ENCODE measurements at regions not wholly inside any gene's neighbourhood (a gene's known extent, or its start where the extent isn't known, plus 50 kb on each side); places are given as distances from the start of the nearest gene placed in this dataset.

- TF ChIP-seq, protein P1, sequence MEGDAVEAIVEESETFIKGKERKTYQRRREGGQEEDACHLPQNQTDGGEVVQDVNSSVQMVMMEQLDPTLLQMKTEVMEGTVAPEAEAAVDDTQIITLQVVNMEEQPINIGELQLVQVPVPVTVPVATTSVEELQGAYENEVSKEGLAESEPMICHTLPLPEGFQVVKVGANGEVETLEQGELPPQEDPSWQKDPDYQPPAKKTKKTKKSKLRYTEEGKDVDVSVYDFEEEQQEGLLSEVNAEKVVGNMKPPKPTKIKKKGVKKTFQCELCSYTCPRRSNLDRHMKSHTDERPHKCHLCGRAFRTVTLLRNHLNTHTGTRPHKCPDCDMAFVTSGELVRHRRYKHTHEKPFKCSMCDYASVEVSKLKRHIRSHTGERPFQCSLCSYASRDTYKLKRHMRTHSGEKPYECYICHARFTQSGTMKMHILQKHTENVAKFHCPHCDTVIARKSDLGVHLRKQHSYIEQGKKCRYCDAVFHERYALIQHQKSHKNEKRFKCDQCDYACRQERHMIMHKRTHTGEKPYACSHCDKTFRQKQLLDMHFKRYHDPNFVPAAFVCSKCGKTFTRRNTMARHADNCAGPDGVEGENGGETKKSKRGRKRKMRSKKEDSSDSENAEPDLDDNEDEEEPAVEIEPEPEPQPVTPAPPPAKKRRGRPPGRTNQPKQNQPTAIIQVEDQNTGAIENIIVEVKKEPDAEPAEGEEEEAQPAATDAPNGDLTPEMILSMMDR (IDR thresholded peaks at IDR 0.05; ENCODE audit: low read depth, low read length): no peak
- H3K9me3 ChIP-seq (ENCODE audit: severe bottlenecking): peaks cover 29% of the 10 kb centered on the region
- H3K36me3 ChIP-seq: no peaks in the 10 kb centered on the region
- H3K27ac ChIP-seq: no peak overlapping the region
- H3K27me3 ChIP-seq (ENCODE audit: insufficient read depth, low read depth, severe bottlenecking): no peaks in the 10 kb centered on the region
- no peak overlapping the region for H3K4me3 ChIP-seq (ENCODE audit: low read depth, low read length)
- no peak for DNase-seq
Observed at GRCh38 chr12:3409662-3410061, 81.3 kb upstream of the PRMT8 start.

GRCh38 chr12:3416159-3416558 is 74.8 kb upstream of the PRMT8 start:
- DNase-seq: no peak
- no peak overlapping the region for H3K27ac ChIP-seq
- TF ChIP-seq, protein P1 (IDR thresholded peaks at IDR 0.05; ENCODE audit: low read depth, low read length): no peak
- H3K36me3 ChIP-seq: no peaks in the 10 kb centered on the region
- no peak overlapping the region for H3K4me3 ChIP-seq (ENCODE audit: low read depth, low read length)
- H3K27me3 ChIP-seq (ENCODE audit: insufficient read depth, low read depth, severe bottlenecking): no peaks in the 10 kb centered on the region
- no peaks in the 10 kb centered on the region for H3K9me3 ChIP-seq (ENCODE audit: severe bottlenecking)

- TF ChIP-seq, protein P1 (IDR thresholded peaks at IDR 0.05; ENCODE audit: low read depth, low read length): no peak
Observed at GRCh38 chr12:3416670-3417069, 74.3 kb upstream of the PRMT8 start.

GRCh38 chr12:3417113-3417512 is 73.9 kb upstream of the PRMT8 start:
- Histone ChIP-seq H3K4me3 (ENCODE audit: low read depth, low read length) (no peak overlapping the region), H3K27me3 (ENCODE audit: insufficient read depth, low read depth, severe bottlenecking) (no peaks in the 10 kb centered on the region), H3K9me3 (ENCODE audit: severe bottlenecking) (no peaks in the 10 kb centered on the region), H3K36me3 (no peaks in the 10 kb centered on the region), H3K27ac (no peak overlapping the region)
- TF ChIP-seq, protein P1 (IDR thresholded peaks at IDR 0.05; ENCODE audit: low read depth, low read length): no peak
- DNase-seq: no peak

More at GRCh38 chr12:3416670-3417069, 74.3 kb upstream of the PRMT8 start:
- Histone ChIP-seq H3K4me3 (ENCODE audit: low read depth, low read length) (no peak overlapping the region), H3K9me3 (ENCODE audit: severe bottlenecking) (no peaks in the 10 kb centered on the region), H3K36me3 (no peaks in the 10 kb centered on the region), H3K27ac (no peak overlapping the region), H3K27me3 (ENCODE audit: insufficient read depth, low read depth, severe bottlenecking) (no peaks in the 10 kb centered on the region)
- no peak for DNase-seq

- no peak overlapping the region for H3K4me3 ChIP-seq (ENCODE audit: low read depth, low read length)
- no peaks in the 10 kb centered on the region for H3K9me3 ChIP-seq (ENCODE audit: severe bottlenecking)
- H3K27me3 ChIP-seq (ENCODE audit: insufficient read depth, low read depth, severe bottlenecking): no peaks in the 10 kb centered on the region
- no peaks in the 10 kb centered on the region for H3K36me3 ChIP-seq
- no peak for DNase-seq
- no peak overlapping the region for H3K27ac ChIP-seq
- TF ChIP-seq, protein P1 (IDR thresholded peaks at IDR 0.05; ENCODE audit: low read depth, low read length): no peak
Observed at GRCh38 chr12:3417937-3418462, 73.0 kb upstream of the PRMT8 start.

All from WERI-Rb-1 (cell line).